Aorta (tissue), 5 donors: ENCODE measurements at regions not wholly inside any gene's neighbourhood (a gene's known extent, or its start where the extent isn't known, plus 50 kb on each side); places are given as distances from the start of the nearest gene placed in this dataset.
A peak's percentile ranks its signal among the peaks of the same experiment; 100 is the strongest.

ENCODE experiments used
- ATAC-seq: fragments of 200-7000 bp; cut with Tn5 transposase; one replicate; pipeline ENCODE4 v1.9.1; 2022; ENCODE audit warnings: moderate library complexity; ENCODE audit not compliant: low FRiP score
- DNase-seq, 2 donors: peaks; one replicate each; pipeline ENCODE4 v3.0.0-alpha.2; 2020
- H3K27ac ChIP-seq, 2 donors: one replicate each; pipeline ENCODE4 v1.5.1; 2013; ENCODE audit warnings: low read length in 2 of 2, mild to moderate bottlenecking in 2 of 2, moderate library complexity in 2 of 2, control low read depth in 1 of 2, inconsistent platforms in 1 of 2, low read depth in 1 of 2
- H3K27me3 ChIP-seq, 2 donors: one replicate each; pipeline ENCODE4 v1.6.1; 2013; ENCODE audit warnings: control low read depth in 1 of 2, low read length in 1 of 2, mild to moderate bottlenecking in 1 of 2, moderate library complexity in 1 of 2; ENCODE audit not compliant: insufficient read depth in 2 of 2, control insufficient read depth in 1 of 2
- H3K36me3 ChIP-seq, 2 donors: one replicate each; pipeline ENCODE4 v1.6.1; 2013; ENCODE audit warnings: control low read depth in 1 of 2, low read length in 1 of 2, mild to moderate bottlenecking in 1 of 2; ENCODE audit not compliant: insufficient read depth in 2 of 2, control insufficient read depth in 1 of 2
- H3K4me1 ChIP-seq, 2 donors: one replicate each; pipeline ENCODE4 v1.6.1; 2013; ENCODE audit warnings: low read length in 2 of 2, control low read depth in 1 of 2, mild to moderate bottlenecking in 1 of 2, moderate library complexity in 1 of 2; ENCODE audit not compliant: insufficient read depth in 2 of 2, control insufficient read depth in 1 of 2
- H3K4me3 ChIP-seq, 2 donors: one replicate each; pipeline ENCODE4 v1.5.1; 2013; ENCODE audit warnings: low read length in 2 of 2, control low read depth in 1 of 2, mild to moderate bottlenecking in 1 of 2
- H3K9me3 ChIP-seq: one replicate; pipeline ENCODE4 v1.6.1; 2013; ENCODE audit warnings: mild to moderate bottlenecking, low read length; ENCODE audit not compliant: control insufficient read depth
- WGBS, 2 donors: extraction: QIAGEN DNeasy Blood & Tissue Kit; methylation state at CpG; one replicate each; pipeline ENCODE4 v1.1.7; 2013; 5-methylcytosine and 5-hydroxymethylcytosine counted together
- intact Hi-C, 2 donors: fragments of 100-400 bp; cut with DNase I; formaldehyde crosslinking; loops; one replicate each; pipeline versions ENCODE4 v1.14.2 to v1.15.0; 2022
- donor health status: healthy with polysubstance abuse.
- donor health status: Bipolar disorder and iron deficiency.
- donor health status: DM: no; HTN: no; CAD: no.
- donor health status: DM: no; HTN: no; CAD: no.
- donor health status: DM: yes; HTN: yes; CAD: no.

DNA sequence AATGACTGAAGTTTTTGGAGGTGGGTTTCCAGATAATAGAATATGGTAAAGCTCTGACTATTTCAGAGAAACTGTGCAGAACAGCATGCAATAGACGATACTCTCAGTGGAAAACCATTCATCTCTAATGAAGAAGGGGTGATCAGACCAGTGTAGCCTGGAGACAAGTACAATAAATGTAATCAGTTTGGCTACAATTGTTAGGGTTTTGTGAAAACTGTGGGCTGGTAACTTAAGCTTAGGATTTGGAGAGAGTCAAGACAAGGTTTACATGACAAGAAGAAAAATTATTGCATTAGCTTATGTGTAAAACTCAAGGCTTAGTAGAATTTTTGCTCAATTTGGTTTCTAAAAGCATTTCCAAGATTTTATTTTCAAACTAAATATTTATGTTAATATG is 241.5 kb upstream of the ANKRD50 start:
- Histone ChIP-seq H3K27me3 (no peaks in the 10 kb centered on the region), H3K4me3 (no peak overlapping the region), H3K36me3 (no peaks in the 10 kb centered on the region), H3K27ac (no peak overlapping the region), H3K4me1 (no peaks in the 10 kb centered on the region), H3K9me3 (no peaks in the 10 kb centered on the region)
- DNase-seq (no peak), ATAC-seq (no peak)
- 94 to 95% methylated on average over 1 of the region's 1 CpG for WGBS, 2 donors
- intact Hi-C loops: no loop called here

DNA sequence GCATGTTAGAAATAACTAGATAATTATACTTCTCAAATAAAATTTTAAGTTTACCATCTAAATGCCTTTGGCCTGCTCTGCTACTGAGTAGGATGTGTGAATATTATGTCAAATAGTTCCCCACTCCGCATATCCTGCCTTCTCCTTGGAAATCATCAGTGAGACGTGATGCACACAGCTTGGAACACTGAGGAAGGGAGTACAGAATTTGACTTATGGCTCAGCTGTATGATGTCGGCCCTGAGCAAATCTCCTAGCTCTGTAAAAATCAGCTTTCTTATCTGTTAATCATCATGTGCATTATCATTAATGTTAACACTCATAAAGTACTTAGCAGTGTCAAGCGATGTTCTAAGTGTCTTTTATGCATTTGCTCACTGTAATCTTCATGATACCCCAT is 241.0 kb upstream of the ANKRD50 start:
- WGBS, 2 donors: 88 to 92% methylated on average over 4 of the region's 4 CpGs
- DNase-seq: no peak
- Histone ChIP-seq H3K36me3 (no peaks in the 10 kb centered on the region), H3K4me3 (no peak overlapping the region), H3K27me3 (no peaks in the 10 kb centered on the region), H3K27ac (no peak overlapping the region), H3K9me3 (no peaks in the 10 kb centered on the region), H3K4me1 (no peaks in the 10 kb centered on the region)
- intact Hi-C loops: no loop called here
- no peak for ATAC-seq

DNA sequence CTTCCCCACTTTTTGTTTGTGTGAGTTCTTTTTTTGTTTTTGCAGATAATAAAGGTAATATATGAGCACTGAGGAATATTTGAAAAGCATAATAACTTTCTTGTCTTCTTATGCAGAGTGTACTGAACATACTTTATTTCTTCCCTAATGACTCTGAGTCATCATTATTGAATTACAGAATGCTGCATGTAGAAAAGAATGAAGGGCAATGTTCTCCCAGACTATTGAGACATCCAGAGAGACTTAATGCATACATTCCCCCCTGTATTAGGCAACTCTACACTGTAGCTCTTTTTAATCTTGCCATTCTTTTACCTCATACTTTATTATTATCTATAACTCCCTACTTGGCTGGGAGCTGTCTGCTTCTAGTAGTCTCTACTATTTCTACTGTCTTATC is 240.5 kb upstream of the ANKRD50 start:
- no peaks in the 10 kb centered on the region for H3K9me3 ChIP-seq
- ATAC-seq: no peak
- H3K4me1 ChIP-seq: no peaks in the 10 kb centered on the region
- intact Hi-C loops: no loop called here
- H3K27me3 ChIP-seq: no peaks in the 10 kb centered on the region
- H3K4me3 ChIP-seq: no peak overlapping the region
- H3K27ac ChIP-seq: no peak overlapping the region
- H3K36me3 ChIP-seq: no peaks in the 10 kb centered on the region
- DNase-seq: no peak

DNA sequence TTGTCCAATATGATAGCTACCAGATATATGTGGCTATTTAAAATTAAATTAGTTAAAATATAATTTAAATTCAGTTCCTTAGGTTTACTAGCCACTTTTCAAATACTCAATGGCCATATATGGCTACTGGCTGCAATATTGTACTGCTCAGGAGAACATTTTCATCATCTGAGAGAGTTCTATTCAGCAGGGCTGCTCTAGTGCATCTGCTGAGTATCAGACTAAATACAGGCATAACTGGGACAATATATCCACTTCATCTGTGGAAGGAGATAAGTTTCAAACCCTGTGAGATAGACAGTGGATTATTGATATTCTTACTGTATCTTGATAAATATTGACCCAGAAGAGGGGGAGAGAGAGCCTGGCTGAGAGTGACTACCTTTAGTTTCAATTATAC is 240.1 kb upstream of the ANKRD50 start:
- H3K9me3 ChIP-seq: no peaks in the 10 kb centered on the region
- H3K4me1 ChIP-seq: no peaks in the 10 kb centered on the region
- H3K4me3 ChIP-seq: no peak overlapping the region
- DNase-seq (no peak), ATAC-seq (no peak)
- no peaks in the 10 kb centered on the region for H3K36me3 ChIP-seq
- no peaks in the 10 kb centered on the region for H3K27me3 ChIP-seq
- intact Hi-C loops: no loop called here
- no peak overlapping the region for H3K27ac ChIP-seq

DNA sequence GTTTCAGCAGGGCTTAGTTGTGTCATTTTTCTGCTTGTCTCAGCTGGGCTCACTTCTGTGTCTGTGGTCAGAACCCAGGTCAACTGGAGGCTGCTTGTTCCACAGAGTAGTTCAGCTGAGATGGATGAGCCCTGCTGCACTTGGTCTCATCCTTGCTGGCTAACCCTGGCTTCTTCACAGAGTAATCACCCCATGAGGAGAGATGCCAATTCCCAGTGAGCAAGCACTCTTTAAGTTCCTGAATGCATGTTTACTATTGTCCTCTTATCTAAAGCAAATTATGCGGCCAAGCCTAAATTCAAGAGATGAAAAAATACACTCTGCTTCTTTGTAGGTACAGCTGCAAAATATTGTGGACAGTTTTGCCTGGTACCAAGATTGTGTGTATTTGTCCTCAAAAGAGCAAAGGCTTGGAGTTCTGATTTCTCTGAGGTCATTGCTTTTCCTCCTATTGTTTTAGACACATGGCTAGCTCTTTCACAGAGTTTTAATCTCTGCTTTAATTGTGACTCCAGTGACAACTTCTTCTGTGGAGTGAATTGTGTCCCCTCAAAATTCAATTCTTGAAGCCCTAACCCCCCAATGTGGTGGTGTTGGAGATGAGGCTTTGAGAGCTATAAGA is 236.6 kb upstream of the ANKRD50 start:
- H3K27me3 ChIP-seq: no peaks in the 10 kb centered on the region
- no peaks in the 10 kb centered on the region for H3K36me3 ChIP-seq
- no peaks in the 10 kb centered on the region for H3K9me3 ChIP-seq
- ATAC-seq (no peak), DNase-seq (no peak)
- H3K4me1 ChIP-seq: no peaks in the 10 kb centered on the region
- no peak overlapping the region for H3K4me3 ChIP-seq
- H3K27ac ChIP-seq: no peak overlapping the region
- intact Hi-C loops: loop anchor here (1.0 to 10.0 kb wide), 2 partner anchors 23 to 234 kb away; partner anchors contain the start of gene ANKRD50 (in 1 of the 2)
- WGBS, 2 donors: 82 to 83% methylated on average over 1 of the region's 1 CpG

DNA sequence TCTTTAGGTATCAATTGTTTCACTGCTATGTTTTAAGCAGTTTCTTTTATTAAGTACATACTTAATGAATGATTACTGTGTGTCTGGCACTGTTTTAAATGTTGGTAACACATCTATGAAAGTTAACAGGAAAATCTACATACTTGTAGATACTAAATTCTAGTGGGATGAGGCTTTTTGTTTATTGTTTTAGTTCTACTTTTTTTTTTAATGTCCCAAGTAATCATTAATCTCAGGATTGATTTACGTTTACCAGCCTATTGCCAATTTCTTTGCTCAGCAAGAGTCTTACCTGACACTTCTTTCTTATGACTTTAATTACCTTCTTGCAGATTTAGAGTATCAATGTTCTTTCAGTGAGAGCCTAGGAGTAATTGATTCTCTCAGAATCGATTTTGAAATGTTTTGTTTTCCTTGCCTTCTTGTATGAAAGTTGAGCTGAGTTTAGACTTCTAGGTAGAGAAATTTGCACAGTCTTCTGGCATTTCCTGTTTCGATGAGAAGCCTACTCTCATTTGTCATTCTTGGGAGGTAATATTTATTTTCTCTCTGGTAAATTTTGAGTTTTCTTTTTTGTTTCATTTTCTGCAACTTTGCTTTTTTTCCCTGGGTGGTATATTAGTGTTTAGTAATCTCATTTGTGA is 235.2 kb upstream of the ANKRD50 start:
- H3K9me3 ChIP-seq: no peaks in the 10 kb centered on the region
- H3K4me3 ChIP-seq: no peak overlapping the region
- DNase-seq: no peak
- H3K4me1 ChIP-seq: no peaks in the 10 kb centered on the region
- ATAC-seq: no peak
- intact Hi-C loops: loop anchor here (1.0 to 10.0 kb wide), 2 partner anchors 21 to 233 kb away; partner anchors contain the start of gene ANKRD50 (in 1 of the 2)
- 40% methylated on average over 3 of the region's 3 CpGs for WGBS, 2 donors
- H3K36me3 ChIP-seq: no peaks in the 10 kb centered on the region
- no peak overlapping the region for H3K27ac ChIP-seq
- no peaks in the 10 kb centered on the region for H3K27me3 ChIP-seq

DNA sequence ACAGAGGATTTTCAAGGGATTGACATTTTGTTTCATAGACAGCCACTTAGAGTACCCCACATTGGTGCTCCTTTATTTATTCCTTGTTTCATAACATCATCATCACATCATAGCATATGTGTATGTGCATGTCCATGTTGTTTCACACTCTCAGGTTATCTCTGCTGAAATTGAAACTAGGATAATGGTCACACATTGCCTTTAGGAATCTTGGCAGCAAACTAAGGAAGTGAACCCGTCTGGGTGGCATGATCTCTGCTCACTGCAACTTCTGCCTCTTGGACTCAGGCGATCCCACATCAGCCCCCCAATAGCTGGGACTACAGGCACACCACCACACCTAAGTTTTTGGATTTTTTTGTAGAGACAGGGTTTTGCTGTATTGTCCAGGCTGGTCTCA is 234.2 kb upstream of the ANKRD50 start:
- Histone ChIP-seq H3K4me3 (no peak overlapping the region), H3K9me3 (no peaks in the 10 kb centered on the region), H3K27me3 (no peaks in the 10 kb centered on the region), H3K27ac (no peak overlapping the region), H3K36me3 (no peaks in the 10 kb centered on the region), H3K4me1 (no peaks in the 10 kb centered on the region)
- intact Hi-C loops: loop anchor here in 1 of 2 donors (10.0 kb wide), 1 partner anchor 232 kb away; the partner anchor contains the start of gene ANKRD50
- DNase-seq (no peak), ATAC-seq (no peak)
- 55 to 74% methylated on average over 2 of the region's 2 CpGs for WGBS, 2 donors

DNA sequence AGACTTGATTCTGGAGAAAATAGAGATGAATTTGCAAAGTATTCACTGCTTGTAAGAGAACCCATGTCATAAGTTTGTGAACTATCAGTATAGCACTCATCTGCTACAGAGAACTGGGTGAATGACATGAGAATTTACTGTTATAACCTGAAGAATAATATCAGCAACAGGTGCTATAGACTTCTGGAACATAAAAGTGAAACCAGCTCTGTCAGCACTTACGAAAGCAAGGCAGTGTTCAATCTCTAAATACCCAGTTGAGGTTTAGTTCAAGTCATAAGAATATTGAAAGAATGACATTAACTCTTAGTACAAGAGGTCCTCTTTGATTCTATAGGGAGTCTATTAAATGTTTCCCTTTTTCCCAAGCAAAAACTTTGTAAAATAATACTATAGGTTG is 232.9 kb upstream of the ANKRD50 start:
- Histone ChIP-seq H3K4me3 (peak overlapping the region in 1 of 2 donors; percentile 41), H3K36me3 (no peaks in the 10 kb centered on the region), H3K27me3 (no peaks in the 10 kb centered on the region), H3K4me1 (no peaks in the 10 kb centered on the region), H3K9me3 (no peaks in the 10 kb centered on the region), H3K27ac (no peak overlapping the region)
- ATAC-seq (no peak), DNase-seq (no peak)
- intact Hi-C loops: loop anchor here in 1 of 2 donors (10.0 kb wide), 1 partner anchor 231 kb away; the partner anchor contains the start of gene ANKRD50
- 59 to 62% methylated on average over 1 of the region's 1 CpG for WGBS, 2 donors

DNA sequence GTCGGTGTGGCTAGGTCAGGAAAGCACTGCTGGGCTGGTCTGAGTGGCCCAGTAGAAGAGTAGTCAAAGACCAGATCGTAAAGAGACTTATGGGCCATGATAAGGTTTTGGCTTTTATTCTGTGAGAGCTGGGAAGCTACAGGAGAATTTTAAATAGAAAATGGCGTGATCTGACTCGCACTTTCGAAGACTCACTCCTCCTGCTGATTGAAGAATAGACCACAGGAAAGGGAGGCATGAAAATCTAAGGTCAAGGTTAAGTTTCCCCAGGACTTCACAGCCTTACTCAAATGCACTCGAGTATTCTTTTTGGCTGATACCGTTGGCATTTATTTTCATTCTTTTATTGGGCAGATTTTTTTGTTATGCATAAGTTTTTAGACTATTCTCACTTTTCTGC is 231.4 kb upstream of the ANKRD50 start:
- Histone ChIP-seq H3K27me3 (no peaks in the 10 kb centered on the region), H3K4me1 (no peaks in the 10 kb centered on the region), H3K27ac (no peak overlapping the region), H3K9me3 (no peaks in the 10 kb centered on the region), H3K36me3 (no peaks in the 10 kb centered on the region), H3K4me3 (no peak overlapping the region)
- no peak for ATAC-seq
- intact Hi-C loops: loop anchor here in 1 of 2 donors (10.0 kb wide), 1 partner anchor 229 kb away; the partner anchor contains the start of gene ANKRD50
- DNase-seq: no peak
- 59 to 72% methylated on average over 7 of the region's 7 CpGs for WGBS, 2 donors
